GM12878 (cell line): ENCODE measurements at regions not wholly inside any gene's neighbourhood (a gene's known extent, or its start where the extent isn't known, plus 50 kb on each side); places are given as distances from the start of the nearest gene placed in this dataset.

Source experiments
- ATAC-seq: fragments of 200-7000 bp; cut with Tn5 transposase; 3 replicates; pipeline ENCODE4 v1.9.1; 2020; ENCODE audit warnings: mild to moderate bottlenecking, moderate library complexity
- BruUV-seq: library from RNA; stranded (reverse); fragments of 400-500 nt; replicated peaks from 2 replicates; lab custom pipeline; 2021; lab: Mats Ljungman, UMichigan
- CTCF ChIA-PET: fragments of 300-600 bp; sonication (Branson Sonifier 250); formaldehyde crosslinking; extraction: SDS; loops from one replicate; lab custom pipeline; 2021; ENCODE audit warnings: inconsistent platforms; lab: Yijun Ruan, JAX
- POLR2A ChIA-PET: fragments of 350-600 bp; formaldehyde crosslinking; extraction: SDS; loops from one replicate; lab custom pipeline; 2021; ENCODE audit warnings: inconsistent platforms; lab: Charles Lee
- RAD21 ChIA-PET: fragments of 300-600 bp; sonication (Branson Sonifier 250); formaldehyde crosslinking; loops from one replicate; lab custom pipeline; 2023; ENCODE audit warnings: antibody characterized with exemption; ENCODE audit not compliant: unreplicated experiment; lab: Charles Lee
- SMC1A ChIA-PET: fragments of 300-600 bp; sonication (Branson Sonifier 250); formaldehyde crosslinking; loops from one replicate; lab custom pipeline; 2023; ENCODE audit not compliant: unreplicated experiment, uncharacterized antibody; lab: Charles Lee
- DNase-seq: peaks from one replicate; pipeline ENCODE4 v3.0.0-alpha.2; 2011; ENCODE audit warnings: low read depth, low spot score
- FAIRE-seq: peaks from 3 replicates; lab custom pipeline; 2011; peaks lifted over from hg19 to GRCh38; lab: Jason Lieb, UNC
- H2AFZ ChIP-seq: 2 replicates; pipeline ENCODE4 v1.6.0; 2011; ENCODE audit warnings: low read depth, low read length, control low read depth; ENCODE audit not compliant: control insufficient read depth
- H3K27ac ChIP-seq: 2 replicates; pipeline ENCODE4 v1.5.1; 2011; ENCODE audit warnings: control low read depth; ENCODE audit not compliant: control insufficient read depth, insufficient read depth
- H3K27me3 ChIP-seq, 2 experiments: replicated peaks in 1 of 2; 2 replicates each; pipeline versions ENCODE4 v1.6.0 to v1.6.1; 2011; ENCODE audit warnings: low read length in 1 of 2; ENCODE audit not compliant: control insufficient read depth in 2 of 2, insufficient read depth in 2 of 2
- H3K36me3 ChIP-seq, 2 experiments: 2 replicates each; pipeline ENCODE4 v1.5.1; 2011; ENCODE audit warnings: low read length in 1 of 2; ENCODE audit not compliant: control insufficient read depth in 2 of 2, insufficient read depth in 2 of 2
- H3K4me1 ChIP-seq: 2 replicates; pipeline ENCODE4 v1.6.1; 2011; ENCODE audit warnings: mild to moderate bottlenecking, low read length, moderate library complexity, mixed read lengths; ENCODE audit not compliant: control insufficient read depth, insufficient read depth
- H3K4me2 ChIP-seq: 2 replicates; pipeline ENCODE4 v1.6.0; 2011; ENCODE audit warnings: control low read depth; ENCODE audit not compliant: control insufficient read depth, insufficient read depth
- H3K4me3 ChIP-seq: fragments of 200-600 bp; sonication (generic); 2 replicates; pipeline ENCODE4 v1.5.1; 2016
- H3K79me2 ChIP-seq: 2 replicates; pipeline ENCODE4 v1.6.0; 2011; ENCODE audit warnings: low read length; ENCODE audit not compliant: control insufficient read depth, insufficient read depth
- H3K9ac ChIP-seq: 2 replicates; pipeline ENCODE4 v1.8.0; 2011; ENCODE audit warnings: low read length, control low read depth, mixed read lengths; ENCODE audit not compliant: control insufficient read depth, insufficient read depth
- H3K9me3 ChIP-seq: replicated peaks from 3 replicates; pipeline ENCODE4 v1.5.1; 2011; ENCODE audit warnings: mild to moderate bottlenecking, low read length; ENCODE audit not compliant: control insufficient read depth, insufficient read depth
- H4K20me1 ChIP-seq: 2 replicates; pipeline ENCODE4 v1.6.0; 2011; ENCODE audit not compliant: control insufficient read depth, insufficient read depth
- CBX5 ChIP-seq: sonication (generic); IDR thresholded peaks from 2 replicates; pipeline ENCODE4 v1.6.1; 2016; ENCODE audit warnings: low read depth, moderate library complexity, mild to moderate bottlenecking, inconsistent platforms
- SIX5 ChIP-seq: IDR thresholded peaks from 2 replicates; pipeline ENCODE4 v1.6.1; 2011; ENCODE audit warnings: mild to moderate bottlenecking, low read depth, low read length, moderate library complexity; ENCODE audit not compliant: severe bottlenecking
- ZBTB40 ChIP-seq: fragments of 450-650 bp; IDR thresholded peaks from 2 replicates; pipeline ENCODE4 v1.6.1; 2016; ENCODE audit warnings: mild to moderate bottlenecking, moderate library complexity, borderline replicate concordance
- WGBS: methylation state at CpG from one replicate; pipeline ENCODE4 v1.1.6; 2016; ENCODE audit warnings: low lambda C conversion rate; ENCODE audit not compliant: insufficient replicate concordance, insufficient coverage; ENCODE audit errors: missing lambda C conversion rate; 5-methylcytosine and 5-hydroxymethylcytosine counted together
- in situ Hi-C: fragments of 300-500 bp; cut with MboI; formaldehyde crosslinking; loops from 9 replicates; pipeline ENCODE4 v1.14.3; 2018; ENCODE audit warnings: mixed read lengths
- intact Hi-C: fragments of 100-400 bp; cut with micrococcal nuclease; formaldehyde crosslinking; loops from one replicate; pipeline ENCODE4 v1.14.2; 2022; ENCODE audit not compliant: unreplicated experiment

GRCh38 chr5:175252234-175252805, 191.7 kb downstream of the DRD1 start:
- H3K4me2 ChIP-seq = no peak overlapping the region
- CTCF ChIA-PET = no interaction called here
- no peak overlapping the region for H3K9ac ChIP-seq
- RAD21 ChIA-PET = no interaction called here
- POLR2A ChIA-PET = no interaction called here
- no peaks in the 10 kb centered on the region for H4K20me1 ChIP-seq
- no peak for DNase-seq
- H3K4me3 ChIP-seq = no peak overlapping the region
- ATAC-seq = no peak
- no peaks in the 10 kb centered on the region for H3K79me2 ChIP-seq
- H2AFZ ChIP-seq = no peak overlapping the region
- no TSS peak for BruUV-seq
- 34% methylated on average over 4 of the region's 4 CpGs for WGBS
- FAIRE-seq = no peak
- SMC1A ChIA-PET = no interaction called here
- H3K4me1 ChIP-seq = no peaks in the 10 kb centered on the region
- no peak overlapping the region for H3K27ac ChIP-seq
- no peaks in the 10 kb centered on the region for H3K9me3 ChIP-seq
- in situ Hi-C loops = no loop called here
- TF ChIP-seq SIX5 (no peak), ZBTB40 (no peak), CBX5 (no peak)
- H3K36me3 ChIP-seq = no peaks in the 10 kb centered on the region
- intact Hi-C loops = no loop called here
- H3K27me3 ChIP-seq = no peaks in the 10 kb centered on the region
